DND-41 (cell line): ENCODE measurements at regions not wholly inside any gene's neighbourhood (a gene's known extent, or its start where the extent isn't known, plus 50 kb on each side); places are given as distances from the start of the nearest gene placed in this dataset.

Experiments
- ATAC-seq: fragments of 200-7000 bp; cut with Tn5 transposase; 3 replicates; pipeline ENCODE4 v1.9.1; 2021; ENCODE audit warnings: low read depth; ENCODE audit not compliant: insufficient read depth
- DNase-seq: peaks from one replicate; pipeline ENCODE4 v3.0.0-alpha.2; 2020
- H2AFZ ChIP-seq: 2 replicates; pipeline ENCODE4 v1.6.0; 2012; ENCODE audit warnings: low read depth, low read length
- H3K27ac ChIP-seq: 2 replicates; pipeline ENCODE4 v1.5.1; 2012; ENCODE audit warnings: low read length, inconsistent platforms
- H3K27me3 ChIP-seq: fragments of 200-600 bp; sonication (generic); 2 replicates; pipeline ENCODE4 v1.6.0; 2012; ENCODE audit warnings: low read length, mild to moderate bottlenecking, inconsistent platforms; ENCODE audit not compliant: insufficient read depth, poor library complexity
- H3K36me3 ChIP-seq: 2 replicates; pipeline ENCODE4 v1.5.1; 2012; ENCODE audit warnings: low read length, inconsistent platforms; ENCODE audit not compliant: insufficient read depth
- H3K4me1 ChIP-seq: 2 replicates; pipeline ENCODE4 v1.5.1; 2012; ENCODE audit warnings: mild to moderate bottlenecking, low read length; ENCODE audit not compliant: insufficient read depth
- H3K4me2 ChIP-seq: 2 replicates; pipeline ENCODE4 v1.6.0; 2012; ENCODE audit warnings: mild to moderate bottlenecking, moderate library complexity, low read length, inconsistent platforms; ENCODE audit not compliant: insufficient read depth
- H3K4me3 ChIP-seq, 2 experiments: fragments of 200-600 bp in 1 of 2; shearing (Covaris generic) in 1 of 2; 2 replicates each; pipeline ENCODE4 v1.5.1; 2012 to 2016; ENCODE audit warnings: inconsistent platforms in 2 of 2, low read length in 2 of 2, mild to moderate bottlenecking in 2 of 2, low read depth in 1 of 2, moderate library complexity in 1 of 2
- H3K79me2 ChIP-seq: 2 replicates; pipeline ENCODE4 v1.6.0; 2012; ENCODE audit warnings: low read length, inconsistent platforms; ENCODE audit not compliant: insufficient read depth
- H3K9ac ChIP-seq: 2 replicates; pipeline ENCODE4 v1.6.0; 2012; ENCODE audit warnings: low read depth, mild to moderate bottlenecking, inconsistent platforms, low read length, moderate library complexity
- H3K9me3 ChIP-seq: 2 replicates; pipeline ENCODE4 v1.5.1; 2012; ENCODE audit warnings: low read length, moderate library complexity, mild to moderate bottlenecking, inconsistent platforms; ENCODE audit not compliant: insufficient read depth, severe bottlenecking
- H4K20me1 ChIP-seq: 2 replicates; pipeline ENCODE4 v1.6.0; 2012; ENCODE audit warnings: low read length; ENCODE audit not compliant: insufficient read depth
- CTCF ChIP-seq: IDR thresholded peaks from 2 replicates; pipeline ENCODE4 v1.5.1; 2012; ENCODE audit warnings: borderline replicate concordance, low read length, moderate library complexity, mild to moderate bottlenecking; ENCODE audit not compliant: poor library complexity, severe bottlenecking; ENCODE audit errors: extremely low read depth
- EZH2 ChIP-seq: IDR thresholded peaks from 3 replicates; pipeline ENCODE4 v1.6.1; 2012; ENCODE audit warnings: borderline replicate concordance, low read depth, mild to moderate bottlenecking, moderate library complexity, low read length, inconsistent platforms; ENCODE audit not compliant: severe bottlenecking

GRCh38 chr13:80586356-80586755, 245.4 kb upstream of the SPRY2 start:
- no peaks in the 10 kb centered on the region for H3K9me3 ChIP-seq
- H3K36me3 ChIP-seq: no peaks in the 10 kb centered on the region
- no peak for DNase-seq
- no peak overlapping the region for H2AFZ ChIP-seq
- ATAC-seq: no peak
- no peak overlapping the region for H3K9ac ChIP-seq
- H3K79me2 ChIP-seq: no peaks in the 10 kb centered on the region
- H3K4me3 ChIP-seq: no peak overlapping the region
- H3K27ac ChIP-seq: no peak overlapping the region
- TF ChIP-seq CTCF: no peak
- no peak for TF ChIP-seq EZH2
- no peaks in the 10 kb centered on the region for H3K27me3 ChIP-seq
- H3K4me1 ChIP-seq: no peaks in the 10 kb centered on the region
- H3K4me2 ChIP-seq: no peak overlapping the region
- no peaks in the 10 kb centered on the region for H4K20me1 ChIP-seq

GRCh38 chr13:80585531-80585930, 244.6 kb upstream of the SPRY2 start:
- ATAC-seq (no peak), DNase-seq (no peak)
- Histone ChIP-seq H3K36me3 (no peaks in the 10 kb centered on the region), H3K4me1 (no peaks in the 10 kb centered on the region), H3K27me3 (no peaks in the 10 kb centered on the region), H4K20me1 (no peaks in the 10 kb centered on the region), H2AFZ (no peak overlapping the region), H3K27ac (no peak overlapping the region), H3K4me3 (no peak overlapping the region), H3K9ac (no peak overlapping the region), H3K9me3 (no peaks in the 10 kb centered on the region), H3K4me2 (no peak overlapping the region), H3K79me2 (no peaks in the 10 kb centered on the region)
- TF ChIP-seq EZH2 (no peak), CTCF (no peak)

- ATAC-seq (no peak), DNase-seq (no peak)
- H3K4me2 ChIP-seq: no peak overlapping the region
- no peak overlapping the region for H3K4me3 ChIP-seq
- no peaks in the 10 kb centered on the region for H3K79me2 ChIP-seq
- H3K27me3 ChIP-seq: no peaks in the 10 kb centered on the region
- H3K9me3 ChIP-seq: no peaks in the 10 kb centered on the region
- H3K27ac ChIP-seq: no peak overlapping the region
- no peak overlapping the region for H3K9ac ChIP-seq
- H3K4me1 ChIP-seq: no peaks in the 10 kb centered on the region
- no peak overlapping the region for H2AFZ ChIP-seq
- TF ChIP-seq CTCF (no peak), EZH2 (no peak)
- no peaks in the 10 kb centered on the region for H4K20me1 ChIP-seq
- no peaks in the 10 kb centered on the region for H3K36me3 ChIP-seq
Observed at GRCh38 chr13:80584785-80585184, 243.9 kb upstream of the SPRY2 start.

GRCh38 chr13:80584306-80584705, 243.4 kb upstream of the SPRY2 start:
- Histone ChIP-seq H3K4me1 (no peaks in the 10 kb centered on the region), H3K27ac (no peak overlapping the region), H3K4me2 (no peak overlapping the region), H3K9ac (no peak overlapping the region), H3K9me3 (no peaks in the 10 kb centered on the region), H4K20me1 (no peaks in the 10 kb centered on the region), H3K27me3 (no peaks in the 10 kb centered on the region), H3K79me2 (no peaks in the 10 kb centered on the region), H3K36me3 (no peaks in the 10 kb centered on the region), H2AFZ (no peak overlapping the region), H3K4me3 (no peak overlapping the region)
- ATAC-seq (no peak), DNase-seq (no peak)
- TF ChIP-seq EZH2: no peak
- no peak for TF ChIP-seq CTCF
